Activated naive CD8-positive, alpha-beta T cell treated with anti-CD3 and anti-CD28 coated beads for 36 hours (primary cell): ENCODE measurements at regions not wholly inside any gene's neighbourhood (a gene's known extent, or its start where the extent isn't known, plus 50 kb on each side); places are given as distances from the start of the nearest gene placed in this dataset.

Experiments used
- DNase-seq: peaks from one replicate; pipeline ENCODE4 v3.0.0; 2021
- H3K27ac Mint-ChIP-seq: one replicate; pipeline ENCODE4 v1.8.0; 2022; ENCODE audit warnings: mild to moderate bottlenecking, moderate library complexity, mixed read lengths
- H3K27me3 Mint-ChIP-seq: one replicate; pipeline ENCODE4 v1.8.0; 2022; ENCODE audit warnings: mild to moderate bottlenecking, mixed read lengths
- H3K36me3 Mint-ChIP-seq: one replicate; pipeline ENCODE4 v1.8.0; 2021; ENCODE audit warnings: mild to moderate bottlenecking, mixed read lengths
- H3K4me1 Mint-ChIP-seq: one replicate; pipeline ENCODE4 v1.8.0; 2021; ENCODE audit warnings: mixed read lengths
- H3K4me3 Mint-ChIP-seq: one replicate; pipeline ENCODE4 v1.8.0; 2022; ENCODE audit warnings: mild to moderate bottlenecking, moderate library complexity, mixed read lengths
- H3K9me3 Mint-ChIP-seq: one replicate; pipeline ENCODE4 v1.8.0; 2022; ENCODE audit warnings: mixed read lengths

DNA sequence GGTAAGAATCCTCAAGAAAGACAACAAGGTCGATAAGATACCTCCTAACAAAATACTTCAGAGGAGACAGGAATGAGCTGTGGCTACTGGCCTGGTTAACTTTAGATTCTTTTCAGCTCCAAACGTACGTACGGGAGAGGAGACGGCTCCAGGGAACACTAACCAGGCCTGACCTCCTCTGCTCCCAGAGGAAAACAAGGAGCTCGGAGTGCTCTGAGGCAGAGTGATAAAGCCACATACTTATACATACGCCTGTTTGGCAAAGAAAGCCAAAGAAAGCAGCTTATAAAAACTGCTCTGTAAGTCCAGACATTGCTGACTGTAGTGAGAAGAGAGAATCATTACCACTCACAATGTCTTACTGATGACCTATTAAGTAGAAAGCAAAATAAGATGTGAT lies 263.9 kb downstream of the MZT1 start:
- Mint-ChIP-seq H3K36me3 (no peaks in the 10 kb centered on the region), H3K27ac (no peak overlapping the region), H3K9me3 (no peaks in the 10 kb centered on the region), H3K4me3 (no peak overlapping the region), H3K4me1 (no peaks in the 10 kb centered on the region), H3K27me3 (no peaks in the 10 kb centered on the region)
- DNase-seq: no peak

DNA sequence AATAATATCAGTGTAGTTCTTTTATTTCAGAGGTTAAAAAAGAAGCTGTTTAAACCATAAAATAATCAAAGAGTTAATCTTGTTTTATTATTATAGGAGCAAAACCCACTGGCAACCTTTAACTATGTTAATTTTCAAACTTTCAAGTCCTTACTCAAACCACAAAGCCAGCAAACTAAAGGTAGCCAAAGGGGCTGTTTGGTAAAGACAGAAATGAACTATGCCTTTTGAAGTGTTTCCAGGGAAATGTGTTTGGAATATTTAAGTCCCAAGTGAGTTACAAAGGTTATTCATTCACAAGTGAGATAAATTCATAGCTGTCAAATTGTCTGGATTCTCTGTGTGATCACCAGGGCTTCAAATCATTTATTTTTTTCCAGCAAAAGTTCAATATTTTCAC lies 264.7 kb downstream of the MZT1 start:
- H3K4me3 Mint-ChIP-seq: no peak overlapping the region
- no peaks in the 10 kb centered on the region for H3K27me3 Mint-ChIP-seq
- no peaks in the 10 kb centered on the region for H3K36me3 Mint-ChIP-seq
- DNase-seq: no peak
- no peaks in the 10 kb centered on the region for H3K4me1 Mint-ChIP-seq
- no peak overlapping the region for H3K27ac Mint-ChIP-seq
- H3K9me3 Mint-ChIP-seq: no peaks in the 10 kb centered on the region

DNA sequence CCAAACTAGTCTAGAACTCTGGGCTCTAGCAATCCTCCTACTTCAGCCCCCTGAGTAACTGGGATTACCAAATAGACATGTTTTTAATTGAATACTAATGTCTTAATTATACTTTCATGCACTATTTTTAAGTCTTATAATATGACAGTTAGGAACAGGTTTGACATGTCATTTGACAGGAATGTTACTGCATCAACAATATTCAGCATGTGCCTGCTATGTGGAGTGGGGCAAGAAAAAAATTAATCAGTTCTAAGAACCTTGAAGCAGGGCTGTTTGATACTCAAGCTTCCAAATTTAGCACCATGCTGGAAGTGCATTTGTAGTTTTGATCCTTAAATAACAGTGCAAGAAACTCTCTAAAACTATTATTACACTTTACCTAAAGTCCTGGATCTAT lies 265.3 kb downstream of the MZT1 start:
- Mint-ChIP-seq H3K4me1 (no peaks in the 10 kb centered on the region), H3K27ac (no peak overlapping the region), H3K9me3 (no peaks in the 10 kb centered on the region), H3K27me3 (no peaks in the 10 kb centered on the region), H3K4me3 (no peak overlapping the region), H3K36me3 (no peaks in the 10 kb centered on the region)
- no peak for DNase-seq

DNA sequence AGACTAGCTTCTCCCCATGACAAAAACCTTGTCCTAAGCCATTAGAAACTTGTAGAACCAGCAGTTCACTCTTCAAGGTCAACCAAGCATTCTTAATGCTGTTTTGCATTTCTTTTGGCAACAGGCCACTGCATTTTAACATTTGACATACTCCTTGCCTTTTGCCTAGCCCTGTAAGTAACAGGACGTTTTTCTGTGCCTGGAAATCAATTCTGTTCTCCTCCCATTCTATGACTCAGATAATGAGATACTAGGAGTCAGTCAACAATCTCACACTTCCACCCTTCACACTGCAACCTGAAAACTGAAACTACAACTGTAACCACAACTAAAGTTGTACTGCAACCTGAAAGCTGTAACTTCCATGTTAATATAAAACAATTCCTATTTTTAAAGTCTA lies 268.7 kb downstream of the MZT1 start:
- H3K27ac Mint-ChIP-seq: no peak overlapping the region
- H3K36me3 Mint-ChIP-seq: no peaks in the 10 kb centered on the region
- H3K4me1 Mint-ChIP-seq: no peaks in the 10 kb centered on the region
- H3K4me3 Mint-ChIP-seq: no peak overlapping the region
- no peak for DNase-seq
- no peaks in the 10 kb centered on the region for H3K27me3 Mint-ChIP-seq
- no peaks in the 10 kb centered on the region for H3K9me3 Mint-ChIP-seq

DNA sequence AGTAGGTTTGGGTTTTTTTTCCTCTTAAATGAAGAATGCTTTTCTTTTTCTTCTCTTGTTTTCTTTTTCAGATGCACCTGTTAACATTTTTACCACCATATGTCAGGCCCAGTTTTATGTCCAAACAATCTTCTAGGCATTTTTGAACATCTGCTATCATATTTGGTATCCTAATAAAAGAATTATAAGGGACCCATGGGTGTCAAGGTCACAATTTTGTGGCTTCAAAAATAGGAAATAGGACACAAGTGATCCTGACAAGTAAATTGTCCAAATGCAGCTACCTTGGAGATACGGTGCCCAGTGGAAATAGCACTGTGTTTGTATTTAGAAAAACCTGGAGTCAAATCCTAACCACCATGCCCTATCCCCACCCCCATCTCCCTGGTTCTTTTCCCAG lies 270.3 kb downstream of the MZT1 start:
- no peaks in the 10 kb centered on the region for H3K4me1 Mint-ChIP-seq
- H3K4me3 Mint-ChIP-seq: no peak overlapping the region
- DNase-seq: no peak
- H3K27me3 Mint-ChIP-seq: no peaks in the 10 kb centered on the region
- no peaks in the 10 kb centered on the region for H3K9me3 Mint-ChIP-seq
- H3K27ac Mint-ChIP-seq: no peak overlapping the region
- no peaks in the 10 kb centered on the region for H3K36me3 Mint-ChIP-seq

DNA sequence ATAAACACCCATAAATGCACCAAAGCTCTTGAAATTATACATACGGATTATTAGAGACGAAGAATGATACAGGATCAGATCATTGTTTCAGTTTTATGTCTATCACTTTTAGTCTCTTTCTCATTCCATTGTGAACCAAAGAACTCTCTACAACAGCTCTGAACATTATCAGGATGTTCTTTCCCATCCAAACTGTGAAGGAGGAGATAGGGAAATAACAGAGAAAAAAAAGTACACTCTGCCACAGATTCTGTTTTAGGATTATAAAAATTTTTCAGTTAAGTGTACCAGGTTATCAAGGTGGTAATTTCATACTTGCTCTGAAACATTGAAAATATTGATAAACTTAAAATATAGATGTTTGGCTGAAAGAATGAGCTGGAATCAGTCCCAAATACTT lies 270.9 kb downstream of the MZT1 start:
- no peaks in the 10 kb centered on the region for H3K27me3 Mint-ChIP-seq
- no peak overlapping the region for H3K4me3 Mint-ChIP-seq
- no peaks in the 10 kb centered on the region for H3K9me3 Mint-ChIP-seq

DNA sequence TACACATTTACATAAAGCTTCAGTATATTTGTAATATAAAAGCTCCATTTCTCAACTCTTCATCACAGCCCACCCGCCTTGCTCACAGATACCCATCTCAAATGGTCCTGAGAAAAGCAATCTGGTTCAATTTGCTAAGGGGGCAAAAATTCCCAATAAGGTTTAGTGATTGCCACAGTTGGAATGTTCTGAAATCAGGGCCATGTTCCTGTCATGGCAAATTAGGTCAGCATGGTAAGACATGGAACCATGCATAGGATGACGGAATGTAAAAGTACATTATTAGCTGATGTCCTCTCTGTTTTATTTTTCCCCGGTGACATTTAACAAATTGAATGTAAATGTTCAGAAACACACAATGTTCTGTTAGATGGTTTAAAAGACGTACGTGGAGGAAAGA lies 274.3 kb downstream of the MZT1 start:
- no peak for DNase-seq
- Mint-ChIP-seq H3K4me3 (no peak overlapping the region), H3K36me3 (no peaks in the 10 kb centered on the region), H3K27ac (no peak overlapping the region), H3K27me3 (no peaks in the 10 kb centered on the region), H3K9me3 (peaks cover 6% of the 10 kb centered on the region), H3K4me1 (no peaks in the 10 kb centered on the region)

More for the DNA sequence above, 270.9 kb downstream of the MZT1 start:
- H3K27ac Mint-ChIP-seq: no peak overlapping the region
- no peak for DNase-seq
- H3K4me1 Mint-ChIP-seq: no peaks in the 10 kb centered on the region
- H3K36me3 Mint-ChIP-seq: no peaks in the 10 kb centered on the region

DNA sequence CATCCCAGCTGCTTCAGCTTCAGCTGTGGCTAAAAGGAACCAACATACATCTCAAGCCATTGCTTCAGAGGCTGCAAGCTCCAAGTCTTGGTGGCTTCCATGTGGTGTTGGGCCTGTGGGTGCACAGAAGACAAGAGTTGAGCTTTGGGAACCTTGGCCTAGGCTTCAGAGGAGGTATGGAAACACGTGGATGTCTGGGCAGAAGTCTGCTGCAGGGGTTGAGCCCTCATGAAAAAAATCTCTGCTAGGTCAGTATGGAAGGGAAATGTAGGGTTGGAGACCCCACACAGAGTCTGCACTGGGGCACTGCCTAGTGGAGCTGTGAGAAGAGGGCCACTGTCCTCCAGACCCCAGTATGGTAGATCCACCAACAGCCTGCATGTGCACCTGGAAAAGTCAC lies 279.3 kb downstream of the MZT1 start:
- no peaks in the 10 kb centered on the region for H3K36me3 Mint-ChIP-seq
- H3K4me1 Mint-ChIP-seq: no peaks in the 10 kb centered on the region
- H3K27ac Mint-ChIP-seq: no peak overlapping the region
- H3K9me3 Mint-ChIP-seq: peaks cover 10% of the 10 kb centered on the region
- no peak overlapping the region for H3K4me3 Mint-ChIP-seq
- no peak for DNase-seq
- H3K27me3 Mint-ChIP-seq: no peaks in the 10 kb centered on the region

DNA sequence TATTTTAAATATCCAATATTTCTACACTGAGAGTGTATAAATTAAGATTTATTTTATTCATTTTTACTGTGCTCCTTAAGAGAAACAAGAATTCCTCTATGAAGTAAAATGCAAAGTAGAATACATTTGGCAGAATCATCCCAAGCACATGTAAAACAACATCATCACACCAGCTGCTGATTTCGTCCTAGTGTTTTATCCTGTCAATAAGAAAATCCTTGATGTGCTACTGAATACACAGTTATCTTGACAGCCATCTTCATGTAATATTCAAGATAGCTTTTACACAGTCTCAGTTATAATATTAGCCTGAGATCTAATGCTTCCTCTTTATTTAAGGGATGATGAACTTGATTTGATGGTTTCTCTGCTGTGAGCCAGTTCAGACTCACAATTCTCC lies 282.4 kb downstream of the MZT1 start:
- H3K4me1 Mint-ChIP-seq: no peaks in the 10 kb centered on the region
- peaks cover 7% of the 10 kb centered on the region for H3K9me3 Mint-ChIP-seq
- no peaks in the 10 kb centered on the region for H3K27me3 Mint-ChIP-seq
- no peak overlapping the region for H3K4me3 Mint-ChIP-seq
- no peak overlapping the region for H3K27ac Mint-ChIP-seq
- no peak for DNase-seq
- H3K36me3 Mint-ChIP-seq: no peaks in the 10 kb centered on the region

DNA sequence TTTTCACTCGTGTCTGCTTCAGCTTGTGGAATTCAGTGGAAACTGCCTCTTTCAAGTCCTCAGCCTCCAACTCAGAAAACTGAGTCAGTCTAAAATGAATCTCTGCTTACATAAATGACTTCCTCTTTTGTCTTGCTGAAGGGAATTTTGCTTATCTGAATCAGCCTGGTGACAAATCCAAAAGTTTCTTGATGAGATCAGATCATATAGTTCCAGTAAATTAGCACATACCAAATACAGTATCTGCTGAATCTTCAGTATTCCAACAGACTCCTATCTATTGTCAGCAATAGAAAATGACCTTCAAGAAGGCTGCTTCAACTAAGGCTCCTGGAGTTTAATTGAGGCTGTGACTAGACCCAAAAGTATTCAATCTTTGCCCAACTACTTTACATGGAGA lies 290.0 kb downstream of the MZT1 start:
- Mint-ChIP-seq H3K27me3 (no peaks in the 10 kb centered on the region), H3K27ac (no peak overlapping the region), H3K4me1 (no peaks in the 10 kb centered on the region), H3K9me3 (no peaks in the 10 kb centered on the region), H3K36me3 (no peaks in the 10 kb centered on the region), H3K4me3 (no peak overlapping the region)
- no peak for DNase-seq

DNA sequence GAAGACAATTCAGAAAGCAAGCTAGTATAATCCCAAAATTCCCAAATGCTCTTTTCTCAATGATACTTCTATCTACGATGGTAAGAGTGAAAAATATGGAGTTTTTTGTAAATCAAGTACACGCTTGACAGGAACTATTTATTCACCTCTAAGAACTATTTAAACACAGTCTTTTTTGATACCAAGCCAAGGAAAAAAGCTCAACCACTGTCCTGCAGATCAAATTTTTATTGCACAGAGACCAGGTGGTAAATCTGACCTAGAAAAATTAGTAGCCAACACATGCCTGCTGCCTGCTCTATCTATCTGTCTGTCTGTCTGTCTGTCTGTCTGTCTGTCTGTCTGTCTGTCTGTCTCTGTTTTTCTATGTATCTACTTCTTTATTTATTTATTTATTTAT lies 292.2 kb downstream of the MZT1 start:
- H3K36me3 Mint-ChIP-seq: no peaks in the 10 kb centered on the region

DNA sequence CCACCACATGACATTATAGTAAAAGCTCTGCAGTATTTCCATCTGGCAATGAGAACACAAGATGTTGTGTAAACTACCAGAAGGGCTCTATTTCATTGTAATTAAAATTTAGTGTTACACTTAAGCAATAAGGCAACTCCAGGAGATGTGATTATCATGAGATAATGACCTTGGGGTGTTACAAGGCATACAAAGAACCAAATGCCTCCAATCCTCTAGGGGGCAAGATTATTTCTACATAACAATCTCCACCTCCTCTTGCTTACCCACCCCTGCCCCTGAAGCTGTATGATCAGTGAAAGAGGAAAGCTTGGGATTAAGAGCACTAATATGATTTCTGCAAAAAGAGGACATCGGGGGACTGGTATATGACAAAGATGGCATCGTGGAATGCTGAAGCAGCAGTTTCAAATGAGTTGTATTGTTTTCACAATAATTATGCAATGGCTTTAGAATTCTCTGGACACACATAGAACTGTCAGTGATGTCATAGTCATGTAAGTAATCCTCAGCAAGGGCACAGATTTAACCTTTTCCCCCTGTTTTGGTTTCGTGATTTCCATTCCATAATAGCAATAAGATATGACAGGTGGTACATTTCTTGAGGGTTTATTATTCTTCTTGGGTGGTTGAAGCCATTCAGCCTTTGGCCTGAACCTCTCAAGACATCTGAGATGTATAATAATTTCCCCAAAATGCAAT lies 295.3 kb downstream of the MZT1 start:
- no peak overlapping the region for H3K4me3 Mint-ChIP-seq
- no peaks in the 10 kb centered on the region for H3K4me1 Mint-ChIP-seq
- no peak for DNase-seq
- no peaks in the 10 kb centered on the region for H3K9me3 Mint-ChIP-seq
- no peak overlapping the region for H3K27ac Mint-ChIP-seq
- no peaks in the 10 kb centered on the region for H3K27me3 Mint-ChIP-seq
- no peaks in the 10 kb centered on the region for H3K36me3 Mint-ChIP-seq

More for the DNA sequence above, 292.2 kb downstream of the MZT1 start:
- Mint-ChIP-seq H3K4me3 (no peak overlapping the region), H3K27me3 (no peaks in the 10 kb centered on the region), H3K27ac (no peak overlapping the region), H3K4me1 (no peaks in the 10 kb centered on the region), H3K9me3 (no peaks in the 10 kb centered on the region)
- no peak for DNase-seq

DNA sequence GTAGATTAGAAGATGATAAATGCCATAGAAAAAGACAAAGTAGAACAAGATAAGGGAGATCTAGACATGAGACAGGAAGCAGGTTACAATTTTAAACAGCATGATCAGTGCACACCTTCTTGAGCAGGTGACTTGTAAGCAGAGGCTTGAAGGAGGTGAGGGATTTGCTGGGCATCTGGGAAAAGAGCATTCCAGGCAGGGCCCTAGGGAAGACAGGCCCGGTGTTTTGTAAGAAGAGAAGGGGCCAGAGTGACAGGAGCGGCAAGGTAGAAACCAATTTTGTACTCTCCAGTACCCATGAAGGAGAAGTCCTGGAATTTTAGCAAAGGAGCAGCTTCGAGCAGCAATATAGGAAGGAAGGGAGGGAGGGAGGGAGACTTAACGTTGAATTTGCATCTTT lies 296.5 kb downstream of the MZT1 start:
- Mint-ChIP-seq H3K9me3 (no peaks in the 10 kb centered on the region), H3K27ac (no peak overlapping the region), H3K4me1 (no peaks in the 10 kb centered on the region), H3K36me3 (no peaks in the 10 kb centered on the region), H3K27me3 (no peaks in the 10 kb centered on the region), H3K4me3 (no peak overlapping the region)
- no peak for DNase-seq

DNA sequence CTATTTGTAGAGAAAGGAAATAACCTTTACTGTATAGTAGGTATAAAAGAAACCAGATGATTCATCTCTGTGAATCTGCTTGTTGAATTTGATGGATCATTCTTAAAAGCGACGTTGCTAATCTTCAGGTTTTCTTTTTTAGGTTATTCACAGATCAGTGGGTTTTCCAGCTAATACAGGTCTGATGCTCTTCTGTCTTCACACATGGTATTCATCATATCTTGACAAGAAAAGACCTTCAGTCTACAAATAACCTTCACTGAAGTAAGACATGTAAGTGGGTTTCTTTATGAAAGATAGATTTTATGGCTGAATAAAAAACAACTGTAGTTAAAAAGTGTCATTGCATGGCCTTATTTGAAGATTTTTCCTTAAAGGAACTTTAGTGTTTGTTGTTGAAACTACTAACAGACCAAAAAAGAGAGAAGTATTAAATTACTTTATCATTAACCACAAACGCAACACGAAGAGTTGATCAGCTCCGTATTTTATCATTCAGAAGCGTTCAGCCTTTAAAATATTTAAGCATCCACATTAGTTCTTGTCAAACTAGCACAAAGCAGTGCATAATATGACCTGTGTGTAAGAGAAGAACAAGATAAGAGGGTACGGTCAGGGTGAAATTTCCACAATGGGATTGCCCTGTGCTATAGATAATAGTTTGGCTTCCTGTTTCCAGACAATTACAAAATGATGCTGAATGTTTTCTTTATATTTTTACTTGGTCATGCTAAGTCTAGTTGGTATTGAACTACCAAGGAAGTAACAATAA lies 299.5 kb downstream of the MZT1 start:
- Mint-ChIP-seq H3K27me3 (no peaks in the 10 kb centered on the region), H3K36me3 (no peaks in the 10 kb centered on the region), H3K9me3 (no peaks in the 10 kb centered on the region), H3K4me3 (no peak overlapping the region), H3K27ac (no peak overlapping the region), H3K4me1 (no peaks in the 10 kb centered on the region)
- no peak for DNase-seq

DNA sequence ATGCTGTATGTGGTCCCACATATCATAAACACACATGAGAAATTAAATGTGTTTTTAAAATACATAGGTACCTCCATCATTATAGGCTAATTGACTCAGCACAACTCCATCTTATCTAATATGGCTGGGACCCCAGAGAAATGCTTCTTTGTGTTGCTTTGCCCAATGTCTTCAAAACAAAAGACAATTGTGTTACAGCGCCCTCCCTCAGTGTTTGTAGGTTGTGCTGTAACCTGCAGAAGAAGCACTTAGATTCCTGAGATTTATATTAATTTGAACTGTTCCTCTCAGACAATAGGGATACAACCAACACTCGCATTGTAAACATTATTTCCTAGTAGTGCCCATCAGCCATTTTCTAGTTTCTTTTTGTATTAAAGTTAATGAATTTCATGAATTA lies 303.4 kb downstream of the MZT1 start:
- DNase-seq: no peak
- H3K27ac Mint-ChIP-seq: no peak overlapping the region
- no peaks in the 10 kb centered on the region for H3K27me3 Mint-ChIP-seq
- H3K9me3 Mint-ChIP-seq: no peaks in the 10 kb centered on the region
- no peak overlapping the region for H3K4me3 Mint-ChIP-seq
- no peaks in the 10 kb centered on the region for H3K4me1 Mint-ChIP-seq
- no peaks in the 10 kb centered on the region for H3K36me3 Mint-ChIP-seq

DNA sequence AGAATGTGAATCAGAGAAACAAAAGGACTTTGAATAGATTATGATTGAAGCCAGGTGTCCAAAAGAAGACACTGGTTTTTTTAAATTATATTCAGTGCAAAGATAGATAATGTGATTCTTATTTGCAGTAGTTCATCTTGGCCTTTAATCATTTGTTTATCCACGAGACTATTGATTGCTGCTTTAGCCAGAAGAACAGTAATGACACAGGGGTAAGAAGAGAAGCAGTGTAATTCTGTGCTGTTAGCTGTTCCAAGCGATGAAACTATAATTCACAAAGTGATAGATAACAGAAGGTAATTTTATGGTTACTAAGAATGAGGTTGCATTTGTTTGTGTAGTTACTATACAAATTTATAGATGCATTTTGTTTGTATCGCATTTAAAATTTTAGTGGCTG lies 311.6 kb downstream of the MZT1 start:
- H3K27ac Mint-ChIP-seq: no peak overlapping the region
- no peaks in the 10 kb centered on the region for H3K36me3 Mint-ChIP-seq
- DNase-seq: no peak
- no peaks in the 10 kb centered on the region for H3K9me3 Mint-ChIP-seq
- H3K4me3 Mint-ChIP-seq: no peak overlapping the region
- no peaks in the 10 kb centered on the region for H3K4me1 Mint-ChIP-seq
- H3K27me3 Mint-ChIP-seq: no peaks in the 10 kb centered on the region
